Gastroesophageal sphincter (tissue), 4 donors: ENCODE measurements at regions not wholly inside any gene's neighbourhood (a gene's known extent, or its start where the extent isn't known, plus 50 kb on each side); places are given as distances from the start of the nearest gene placed in this dataset.

Source experiments
- ATAC-seq: fragments of 150-250 bp; one replicate; pipeline ENCODE4 v1.9.1; 2016; ENCODE audit warnings: mild to moderate bottlenecking, moderate library complexity
- H3K27ac ChIP-seq, 4 donors: fragments of 200-600 bp; sonication (generic) in 3 of 4; 1 replicate in 3 of 4; 2 replicates in 1 of 4; pipeline ENCODE4 v1.5.1; 2016 to 2019
- H3K27me3 ChIP-seq: fragments of 200-600 bp; sonication (generic); one replicate; pipeline ENCODE4 v1.5.1; 2019
- H3K36me3 ChIP-seq, 2 donors: fragments of 200-600 bp; sonication (generic); one replicate each; pipeline ENCODE4 v1.5.1; 2019; ENCODE audit warnings: control low read depth in 1 of 2
- H3K4me1 ChIP-seq, 3 donors: fragments of 200-600 bp; sonication (generic); 1 replicate in 2 of 3; 2 replicates in 1 of 3; pipeline ENCODE4 v1.5.1; 2016 to 2019; ENCODE audit warnings: control low read depth in 2 of 3
- H3K4me3 ChIP-seq, 2 donors: fragments of 200-600 bp; sonication (generic); one replicate each; pipeline ENCODE4 v1.5.1; 2019; ENCODE audit warnings: mild to moderate bottlenecking in 1 of 2, moderate library complexity in 1 of 2
- H3K9me3 ChIP-seq, 3 donors: fragments of 200-600 bp; sonication (generic); one replicate each; pipeline ENCODE4 v1.5.1; 2017 to 2019; ENCODE audit warnings: control low read depth in 2 of 3
- EP300 ChIP-seq: sonication (generic); formaldehyde crosslinking; IDR thresholded peaks from one replicate; pipeline ENCODE4 v1.6.1; 2017; ENCODE audit warnings: antibody characterized with exemption, mild to moderate bottlenecking
- POLR2A ChIP-seq, 2 donors: fragments of 450-650 bp; IDR thresholded peaks; one replicate each; pipeline ENCODE4 v1.6.1; 2017; ENCODE audit warnings: antibody characterized with exemption in 2 of 2, mild to moderate bottlenecking in 2 of 2, moderate library complexity in 1 of 2
- POLR2AphosphoS5 ChIP-seq: sonication (generic); formaldehyde crosslinking; IDR thresholded peaks from one replicate; pipeline ENCODE4 v1.6.1; 2017; ENCODE audit warnings: antibody characterized with exemption
- WGBS, 2 donors: methylation state at CpG; one replicate each; pipeline ENCODE4 v1.1.5; 2018; ENCODE audit warnings: low coverage in 1 of 2; 5-methylcytosine and 5-hydroxymethylcytosine counted together
- TF ChIP-seq, protein P1 (sequence below), 4 experiments: fragments of 200-600 bp in 2 of 4; fragments of 450-650 bp in 2 of 4; sonication (generic) in 1 of 4; IDR thresholded peaks; one replicate each; pipeline ENCODE4 v1.5.1; 2017 to 2019; ENCODE audit warnings: antibody characterized with exemption in 4 of 4, mild to moderate bottlenecking in 2 of 4, moderate library complexity in 2 of 4

DNA sequence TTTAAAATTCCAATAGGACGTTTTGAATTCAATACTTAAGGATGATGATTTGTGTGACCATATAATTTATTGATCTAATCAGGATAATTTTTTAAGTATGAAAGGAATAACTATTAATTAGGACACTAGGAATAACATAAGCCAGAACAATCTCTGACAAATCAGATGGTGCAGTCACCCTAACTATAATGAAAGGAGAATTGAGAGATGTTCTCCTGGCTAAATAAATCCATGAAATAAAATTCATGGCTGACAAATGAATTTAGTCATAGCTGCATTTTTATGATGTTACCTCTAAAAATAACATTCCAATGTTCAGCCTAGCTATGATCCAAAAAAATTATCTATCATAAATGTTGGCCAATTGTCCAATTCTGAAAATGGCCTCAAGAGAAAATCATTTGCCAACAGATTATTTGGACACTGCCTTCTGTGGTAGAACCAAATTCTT is 190.6 kb upstream of the NEIL3 start:
- H3K4me3 ChIP-seq, result no peak overlapping the region
- no peaks in the 10 kb centered on the region for H3K27me3 ChIP-seq
- no peaks in the 10 kb centered on the region for H3K4me1 ChIP-seq
- ATAC-seq, result peak; percentile 31
- H3K36me3 ChIP-seq, result no peaks in the 10 kb centered on the region
- WGBS, 2 donors, result 9 to 19% methylated on average over 1 of the region's 1 CpG
- TF ChIP-seq POLR2A (IDR thresholded peaks at IDR 0.05) (no peak), POLR2AphosphoS5 (no peak), EP300 (no peak)
- TF ChIP-seq, protein P1, sequence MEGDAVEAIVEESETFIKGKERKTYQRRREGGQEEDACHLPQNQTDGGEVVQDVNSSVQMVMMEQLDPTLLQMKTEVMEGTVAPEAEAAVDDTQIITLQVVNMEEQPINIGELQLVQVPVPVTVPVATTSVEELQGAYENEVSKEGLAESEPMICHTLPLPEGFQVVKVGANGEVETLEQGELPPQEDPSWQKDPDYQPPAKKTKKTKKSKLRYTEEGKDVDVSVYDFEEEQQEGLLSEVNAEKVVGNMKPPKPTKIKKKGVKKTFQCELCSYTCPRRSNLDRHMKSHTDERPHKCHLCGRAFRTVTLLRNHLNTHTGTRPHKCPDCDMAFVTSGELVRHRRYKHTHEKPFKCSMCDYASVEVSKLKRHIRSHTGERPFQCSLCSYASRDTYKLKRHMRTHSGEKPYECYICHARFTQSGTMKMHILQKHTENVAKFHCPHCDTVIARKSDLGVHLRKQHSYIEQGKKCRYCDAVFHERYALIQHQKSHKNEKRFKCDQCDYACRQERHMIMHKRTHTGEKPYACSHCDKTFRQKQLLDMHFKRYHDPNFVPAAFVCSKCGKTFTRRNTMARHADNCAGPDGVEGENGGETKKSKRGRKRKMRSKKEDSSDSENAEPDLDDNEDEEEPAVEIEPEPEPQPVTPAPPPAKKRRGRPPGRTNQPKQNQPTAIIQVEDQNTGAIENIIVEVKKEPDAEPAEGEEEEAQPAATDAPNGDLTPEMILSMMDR (IDR thresholded peaks at IDR 0.05), result no peak
- H3K9me3 ChIP-seq, result peaks cover 0 to 11% (median 0%) of the 10 kb centered on the region in 3 donors
- H3K27ac ChIP-seq, result peak overlapping the region in 1 of 4 donors; percentile 36

DNA sequence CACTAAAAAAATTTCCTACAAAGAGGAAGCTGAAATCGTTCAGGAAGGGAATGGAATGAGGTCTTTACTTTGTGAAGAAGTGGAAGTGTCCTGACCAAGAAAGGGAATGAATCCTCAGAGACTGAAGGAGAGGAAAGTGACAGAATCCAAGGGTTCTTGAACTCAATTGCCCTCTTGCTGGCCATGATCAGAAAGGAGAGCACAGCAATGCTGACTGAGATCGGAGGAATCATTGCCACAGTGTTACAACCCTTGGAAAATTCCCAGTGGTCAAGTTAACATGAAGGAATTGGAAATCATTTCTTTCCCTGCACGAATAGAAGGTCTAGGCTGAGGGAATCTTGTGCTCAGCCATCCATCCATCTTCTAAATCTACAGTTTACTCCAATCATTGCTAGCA is 190.0 kb upstream of the NEIL3 start:
- no peaks in the 10 kb centered on the region for H3K27me3 ChIP-seq
- WGBS, 2 donors, result 50 to 67% methylated on average over 2 to 3 of the region's 3 CpGs
- TF ChIP-seq POLR2AphosphoS5, result no peak
- no peaks in the 10 kb centered on the region for H3K4me1 ChIP-seq
- H3K36me3 ChIP-seq, result no peaks in the 10 kb centered on the region
- ATAC-seq, result no peak
- peak overlapping the region in 1 of 4 donors; percentile 36 for H3K27ac ChIP-seq
- H3K4me3 ChIP-seq, result no peak overlapping the region
- peaks cover 0 to 11% (median 0%) of the 10 kb centered on the region in 3 donors for H3K9me3 ChIP-seq

DNA sequence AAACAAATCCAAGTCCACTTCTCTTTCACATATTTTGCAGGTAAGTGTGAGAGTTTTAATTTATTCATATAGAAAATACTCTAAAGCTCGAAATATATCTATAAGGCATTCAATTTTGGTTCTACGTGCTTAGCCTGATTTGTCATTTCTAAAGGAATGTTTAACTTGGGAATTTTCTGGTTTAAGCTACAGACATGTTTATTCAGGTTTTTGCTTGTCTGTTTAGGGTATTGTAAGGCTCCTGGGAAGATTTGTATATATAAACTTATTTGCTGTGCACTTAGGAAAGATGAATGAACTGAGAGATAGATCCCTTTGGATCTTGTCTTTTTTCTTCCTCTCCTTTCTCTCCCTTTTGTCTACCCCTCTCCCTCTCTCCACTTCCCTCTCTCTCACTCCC is 185.9 kb upstream of the NEIL3 start:
- TF ChIP-seq, protein P1 (IDR thresholded peaks at IDR 0.05), result no peak
- TF ChIP-seq POLR2A (IDR thresholded peaks at IDR 0.05) (no peak), EP300 (no peak), POLR2AphosphoS5 (no peak)
- 60 to 71% methylated on average over 2 of the region's 2 CpGs for WGBS, 2 donors
- Histone ChIP-seq H3K4me1 (no peaks in the 10 kb centered on the region), H3K27ac (no peak overlapping the region), H3K36me3 (no peaks in the 10 kb centered on the region), H3K4me3 (no peak overlapping the region), H3K27me3 (no peaks in the 10 kb centered on the region), H3K9me3 (peaks cover 0 to 15% (median 0%) of the 10 kb centered on the region in 3 donors)
- ATAC-seq, result no peak

DNA sequence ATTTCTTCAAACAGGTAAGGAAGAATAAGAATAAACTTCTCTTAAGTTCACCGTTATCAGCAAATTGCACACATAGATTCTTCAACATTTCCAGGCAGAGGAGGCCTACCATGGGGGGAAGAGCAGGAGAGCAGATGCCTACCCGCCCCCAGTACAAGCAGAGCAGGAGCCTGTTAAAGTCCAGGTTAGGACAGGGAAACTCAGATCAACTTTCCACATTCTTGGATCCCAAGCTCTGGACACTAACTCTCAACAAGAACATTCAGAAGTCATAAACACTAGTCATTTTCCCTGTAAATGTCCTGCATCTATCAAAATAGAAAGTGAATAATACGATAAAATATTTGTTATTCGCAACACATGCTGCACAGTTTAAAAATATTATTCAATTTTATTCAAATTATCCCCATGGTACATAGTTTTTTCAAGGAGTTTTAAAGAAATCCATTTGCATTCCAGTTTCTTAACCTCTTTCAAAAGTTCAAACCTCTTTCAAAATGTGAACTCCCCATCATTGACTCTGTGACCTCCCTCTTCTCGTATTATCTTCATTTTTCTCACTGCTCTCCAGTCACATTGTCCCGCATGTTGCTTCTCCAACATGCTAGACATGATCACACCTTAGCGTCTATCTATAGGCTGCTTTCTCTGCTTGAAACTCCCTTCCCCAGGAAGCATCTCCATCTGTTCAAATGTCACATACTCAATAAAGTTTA is 185.2 kb upstream of the NEIL3 start:
- no peak for ATAC-seq
- no peaks in the 10 kb centered on the region for H3K27me3 ChIP-seq
- TF ChIP-seq POLR2A (IDR thresholded peaks at IDR 0.05) (no peak), EP300 (no peak), POLR2AphosphoS5 (no peak)
- TF ChIP-seq, protein P1 (IDR thresholded peaks at IDR 0.05), result no peak
- H3K4me3 ChIP-seq, result no peak overlapping the region
- no peaks in the 10 kb centered on the region for H3K36me3 ChIP-seq
- H3K4me1 ChIP-seq, result no peaks in the 10 kb centered on the region
- no peak overlapping the region for H3K27ac ChIP-seq
- WGBS, 2 donors, result 77 to 91% methylated on average over 5 to 6 of the region's 7 CpGs
- H3K9me3 ChIP-seq, result peaks cover 0 to 22% (median 0%) of the 10 kb centered on the region in 3 donors

DNA sequence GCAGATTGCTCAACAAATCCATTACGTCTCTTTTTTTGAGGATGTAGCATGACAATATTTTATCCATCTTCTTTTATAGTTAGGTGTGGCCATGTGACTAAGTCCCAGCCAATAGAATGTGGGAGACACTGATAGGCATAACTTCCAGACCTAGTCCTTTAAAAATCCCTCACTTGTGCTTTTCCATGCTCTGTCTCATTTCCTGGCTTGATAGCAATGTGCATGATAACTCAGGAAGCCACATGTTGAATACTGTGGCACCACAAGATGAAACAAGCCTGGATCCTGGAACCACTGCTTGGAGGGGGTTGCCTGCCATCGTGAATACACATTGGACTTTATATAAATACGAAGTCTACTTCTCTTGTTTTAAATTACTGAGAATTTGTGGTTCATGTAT is 184.0 kb upstream of the NEIL3 start:
- H3K36me3 ChIP-seq, result no peaks in the 10 kb centered on the region
- no peak overlapping the region for H3K4me3 ChIP-seq
- 69 to 86% methylated on average over 3 of the region's 3 CpGs for WGBS, 2 donors
- H3K9me3 ChIP-seq, result peaks cover 0 to 22% (median 0%) of the 10 kb centered on the region in 3 donors
- TF ChIP-seq POLR2AphosphoS5, result no peak
- TF ChIP-seq, protein P1 (IDR thresholded peaks at IDR 0.05), result no peak
- no peak for TF ChIP-seq EP300
- no peak for TF ChIP-seq POLR2A (IDR thresholded peaks at IDR 0.05)
- no peaks in the 10 kb centered on the region for H3K4me1 ChIP-seq
- no peak for ATAC-seq
- H3K27ac ChIP-seq, result no peak overlapping the region
- no peaks in the 10 kb centered on the region for H3K27me3 ChIP-seq
